Breast epithelium (tissue), 4 donors: ENCODE measurements at regions not wholly inside any gene's neighbourhood (a gene's known extent, or its start where the extent isn't known, plus 50 kb on each side); places are given as distances from the start of the nearest gene placed in this dataset.

Experiments used
- DNase-seq, 2 donors: peaks; one replicate each; pipeline ENCODE4 v3.0.0-alpha.2; 2019; ENCODE audit warnings: low spot score in 2 of 2
- H3K27ac ChIP-seq, 2 donors: fragments of 200-600 bp; sonication (generic) in 1 of 2; one replicate each; pipeline ENCODE4 v1.5.1; 2016 to 2019; ENCODE audit warnings: mild to moderate bottlenecking in 1 of 2
- H3K27me3 ChIP-seq, 2 donors: fragments of 200-600 bp; sonication (generic) in 1 of 2; one replicate each; pipeline versions ENCODE4 v1.5.1 to v1.6.0; 2017 to 2019; ENCODE audit warnings: control low read depth in 1 of 2, mild to moderate bottlenecking in 1 of 2
- H3K36me3 ChIP-seq: fragments of 200-600 bp; one replicate; pipeline ENCODE4 v1.5.1; 2019
- H3K4me1 ChIP-seq, 2 donors: fragments of 200-600 bp; sonication (generic); one replicate each; pipeline ENCODE4 v1.5.1; 2016 to 2019; ENCODE audit warnings: control low read depth in 1 of 2
- H3K4me3 ChIP-seq, 3 donors: fragments of 200-600 bp; sonication (generic); 1 replicate in 2 of 3; 2 replicates in 1 of 3; pipeline ENCODE4 v1.5.1; 2016 to 2019; ENCODE audit warnings: mild to moderate bottlenecking in 3 of 3, moderate library complexity in 2 of 3
- H3K9me3 ChIP-seq, 2 donors: fragments of 200-600 bp; sonication (generic) in 1 of 2; one replicate each; pipeline ENCODE4 v1.5.1; 2016 to 2019; ENCODE audit warnings: control low read depth in 1 of 2
- POLR2A ChIP-seq: fragments of 450-650 bp; IDR thresholded peaks from one replicate; pipeline ENCODE4 v1.6.1; 2016; ENCODE audit warnings: antibody characterized with exemption, mild to moderate bottlenecking, moderate library complexity
- POLR2AphosphoS5 ChIP-seq, 3 donors: sonication (generic); formaldehyde crosslinking; IDR thresholded peaks; one replicate each; pipeline ENCODE4 v1.6.1; 2017; ENCODE audit warnings: antibody characterized with exemption in 3 of 3
- intact Hi-C: fragments of 100-400 bp; cut with DNase I; formaldehyde crosslinking; loops from one replicate; pipeline ENCODE4 v1.15.1; 2023; ENCODE audit warnings: low total_unique reads
- TF ChIP-seq, protein P1 (sequence below), 3 donors: fragments of 450-650 bp; IDR thresholded peaks; one replicate each; pipeline ENCODE4 v1.5.1; 2016 to 2017; ENCODE audit warnings: antibody characterized with exemption in 3 of 3, mild to moderate bottlenecking in 3 of 3, moderate library complexity in 3 of 3

GRCh38 chr14:58809520-58809919 is 171.8 kb downstream of the DACT1 start:
- Histone ChIP-seq H3K4me3 (no peak overlapping the region), H3K36me3 (no peaks in the 10 kb centered on the region), H3K9me3 (no peaks in the 10 kb centered on the region), H3K4me1 (no peaks in the 10 kb centered on the region), H3K27me3 (no peaks in the 10 kb centered on the region), H3K27ac (no peak overlapping the region)
- TF ChIP-seq POLR2A (no peak), POLR2AphosphoS5 (IDR thresholded peaks at IDR 0.05) (no peak)
- TF ChIP-seq, protein P1, sequence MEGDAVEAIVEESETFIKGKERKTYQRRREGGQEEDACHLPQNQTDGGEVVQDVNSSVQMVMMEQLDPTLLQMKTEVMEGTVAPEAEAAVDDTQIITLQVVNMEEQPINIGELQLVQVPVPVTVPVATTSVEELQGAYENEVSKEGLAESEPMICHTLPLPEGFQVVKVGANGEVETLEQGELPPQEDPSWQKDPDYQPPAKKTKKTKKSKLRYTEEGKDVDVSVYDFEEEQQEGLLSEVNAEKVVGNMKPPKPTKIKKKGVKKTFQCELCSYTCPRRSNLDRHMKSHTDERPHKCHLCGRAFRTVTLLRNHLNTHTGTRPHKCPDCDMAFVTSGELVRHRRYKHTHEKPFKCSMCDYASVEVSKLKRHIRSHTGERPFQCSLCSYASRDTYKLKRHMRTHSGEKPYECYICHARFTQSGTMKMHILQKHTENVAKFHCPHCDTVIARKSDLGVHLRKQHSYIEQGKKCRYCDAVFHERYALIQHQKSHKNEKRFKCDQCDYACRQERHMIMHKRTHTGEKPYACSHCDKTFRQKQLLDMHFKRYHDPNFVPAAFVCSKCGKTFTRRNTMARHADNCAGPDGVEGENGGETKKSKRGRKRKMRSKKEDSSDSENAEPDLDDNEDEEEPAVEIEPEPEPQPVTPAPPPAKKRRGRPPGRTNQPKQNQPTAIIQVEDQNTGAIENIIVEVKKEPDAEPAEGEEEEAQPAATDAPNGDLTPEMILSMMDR (IDR thresholded peaks at IDR 0.05) = no peak
- intact Hi-C loops = no loop called here
- DNase-seq = no peak

DNA sequence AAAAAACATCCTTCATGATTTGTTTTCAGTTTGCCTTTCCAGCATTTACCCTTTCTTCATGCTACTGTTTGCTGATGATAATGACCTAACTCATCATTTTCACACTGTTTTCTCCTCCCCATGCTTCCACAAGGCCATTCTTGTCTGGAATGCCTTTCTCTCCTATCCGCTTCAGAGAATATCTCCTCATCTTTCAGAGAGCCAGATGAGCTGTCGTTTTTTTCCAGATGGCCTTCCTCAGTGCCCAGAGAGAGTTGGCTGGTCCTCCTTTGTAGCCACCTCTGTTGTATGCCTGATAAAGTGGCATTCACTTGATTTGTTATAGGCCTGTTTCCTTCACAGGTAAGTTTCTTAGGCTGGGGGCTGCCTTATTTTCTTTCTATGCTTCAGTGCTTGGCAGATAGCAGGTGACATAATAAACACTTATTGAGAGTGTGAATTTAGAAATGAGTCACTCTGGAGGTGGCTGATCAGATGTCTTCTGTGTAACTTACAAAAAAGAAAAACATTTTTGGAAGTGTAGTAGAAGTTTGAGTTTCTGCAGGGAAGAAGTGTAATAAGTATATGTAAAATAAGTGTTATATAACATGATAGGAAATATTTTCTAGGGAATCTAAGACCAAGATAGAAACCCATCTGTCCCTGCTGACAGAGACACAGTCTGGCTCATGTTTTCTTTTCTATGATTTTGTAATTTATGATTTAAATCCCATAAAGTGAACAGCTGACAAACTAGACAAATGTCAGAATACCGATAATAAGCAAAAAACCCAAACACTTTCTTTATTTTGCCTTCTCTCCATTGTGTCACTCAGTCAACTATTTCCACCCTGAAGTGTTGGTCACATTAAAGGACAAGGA is 174.5 kb downstream of the DACT1 start:
- H3K27ac ChIP-seq = no peak overlapping the region
- H3K4me3 ChIP-seq = no peak overlapping the region
- H3K36me3 ChIP-seq = no peaks in the 10 kb centered on the region
- no peaks in the 10 kb centered on the region for H3K9me3 ChIP-seq
- H3K4me1 ChIP-seq = no peaks in the 10 kb centered on the region
- intact Hi-C loops = no loop called here
- H3K27me3 ChIP-seq = no peaks in the 10 kb centered on the region
- no peak for DNase-seq
- TF ChIP-seq POLR2A = no peak
- no peak for TF ChIP-seq POLR2AphosphoS5 (IDR thresholded peaks at IDR 0.05)

GRCh38 chr14:58813745-58814144 is 176.0 kb downstream of the DACT1 start:
- no peak for DNase-seq
- no peaks in the 10 kb centered on the region for H3K9me3 ChIP-seq
- H3K4me3 ChIP-seq = no peak overlapping the region
- intact Hi-C loops = no loop called here
- TF ChIP-seq POLR2A = no peak
- TF ChIP-seq, protein P1 (IDR thresholded peaks at IDR 0.05) = no peak
- no peak for TF ChIP-seq POLR2AphosphoS5 (IDR thresholded peaks at IDR 0.05)
- no peaks in the 10 kb centered on the region for H3K36me3 ChIP-seq
- no peaks in the 10 kb centered on the region for H3K4me1 ChIP-seq
- no peak overlapping the region for H3K27ac ChIP-seq
- H3K27me3 ChIP-seq = no peaks in the 10 kb centered on the region

GRCh38 chr14:58814466-58814865 is 176.7 kb downstream of the DACT1 start:
- H3K9me3 ChIP-seq = no peaks in the 10 kb centered on the region
- intact Hi-C loops = no loop called here
- no peak overlapping the region for H3K27ac ChIP-seq
- no peaks in the 10 kb centered on the region for H3K36me3 ChIP-seq
- no peak for DNase-seq
- H3K4me1 ChIP-seq = no peaks in the 10 kb centered on the region
- H3K4me3 ChIP-seq = no peak overlapping the region
- TF ChIP-seq POLR2A = no peak
- no peaks in the 10 kb centered on the region for H3K27me3 ChIP-seq

DNA sequence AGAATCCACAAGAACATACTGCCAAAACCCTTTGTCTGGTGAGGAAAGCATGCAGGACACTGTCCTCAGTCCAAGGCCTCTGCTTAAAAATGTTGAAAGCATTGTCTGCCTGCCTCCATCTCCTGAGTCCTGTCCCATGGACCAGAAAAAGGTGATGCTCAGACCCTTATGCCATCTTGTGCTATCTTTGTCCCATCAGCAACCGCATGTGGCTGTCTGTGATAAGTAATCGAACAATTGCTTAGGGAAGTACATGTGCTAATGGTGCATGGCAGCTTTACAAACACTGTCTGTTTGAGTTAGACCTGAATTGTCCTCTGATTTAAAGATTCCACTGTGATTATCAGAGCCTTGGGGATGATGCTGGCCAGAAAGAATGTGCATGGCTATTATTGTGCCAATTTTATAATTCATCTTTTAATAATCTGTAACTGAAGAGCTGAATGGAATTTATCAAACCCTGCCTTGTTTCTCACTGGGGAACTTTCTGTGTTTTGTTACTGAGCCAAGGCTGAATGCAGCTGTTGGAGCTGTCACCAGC is 177.5 kb downstream of the DACT1 start:
- H3K27me3 ChIP-seq = no peaks in the 10 kb centered on the region
- no peaks in the 10 kb centered on the region for H3K9me3 ChIP-seq
- no peak overlapping the region for H3K27ac ChIP-seq
- DNase-seq = no peak
- TF ChIP-seq POLR2AphosphoS5 (IDR thresholded peaks at IDR 0.05) (no peak), POLR2A (no peak)
- TF ChIP-seq, protein P1 (IDR thresholded peaks at IDR 0.05) = no peak
- no peaks in the 10 kb centered on the region for H3K4me1 ChIP-seq
- H3K4me3 ChIP-seq = no peak overlapping the region
- intact Hi-C loops = no loop called here
- H3K36me3 ChIP-seq = no peaks in the 10 kb centered on the region

GRCh38 chr14:58815794-58816193 is 178.0 kb downstream of the DACT1 start:
- Histone ChIP-seq H3K4me1 (no peaks in the 10 kb centered on the region), H3K27me3 (no peaks in the 10 kb centered on the region), H3K36me3 (no peaks in the 10 kb centered on the region), H3K9me3 (no peaks in the 10 kb centered on the region), H3K27ac (no peak overlapping the region), H3K4me3 (no peak overlapping the region)
- TF ChIP-seq POLR2A (no peak), POLR2AphosphoS5 (IDR thresholded peaks at IDR 0.05) (no peak)
- TF ChIP-seq, protein P1 (IDR thresholded peaks at IDR 0.05) = no peak
- DNase-seq = no peak
- intact Hi-C loops = no loop called here
